Fibroblast of the conjunctiva (primary cell): ENCODE measurements at regions not wholly inside any gene's neighbourhood (a gene's known extent, or its start where the extent isn't known, plus 50 kb on each side); places are given as distances from the start of the nearest gene placed in this dataset.
"Not testable (repeated sequence)": the region's sequence is repeated elsewhere in the genome, so short reads cannot be mapped to it uniquely, and the experiment has no call there.

ENCODE experiments used
- DNase-seq: peaks from one replicate; pipeline ENCODE4 v3.0.0-alpha.2; 2010; ENCODE audit warnings: low read depth

- DNase-seq = no peak
Measured at GRCh38 chr2:145827235-145827634, 1307.3 kb upstream of the ZEB2 start.

GRCh38 chr2:145824384-145824783 is 1304.5 kb upstream of the ZEB2 start:
- no peak for DNase-seq

- DNase-seq = no peak
Measured at GRCh38 chr2:145822892-145823534, 1303.1 kb upstream of the ZEB2 start.

DNA sequence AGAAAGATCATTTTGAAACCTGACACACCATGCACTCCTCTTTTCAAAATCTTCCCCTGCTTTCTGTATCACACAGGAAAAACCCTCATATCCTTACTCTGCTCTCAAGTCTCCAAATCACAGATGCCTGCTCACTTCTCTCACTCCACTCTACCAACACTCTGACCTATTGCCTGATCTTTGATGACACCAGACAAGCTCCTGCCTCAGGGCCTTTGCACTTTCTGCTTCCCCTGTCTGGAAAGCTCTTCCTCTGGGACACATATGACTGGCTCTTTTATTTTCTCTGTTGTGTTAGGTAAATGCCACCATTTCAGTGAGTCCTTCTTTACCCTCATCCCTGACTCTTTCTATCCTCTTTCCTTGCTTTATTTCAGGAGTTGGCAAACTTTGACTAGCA is 1300.7 kb upstream of the ZEB2 start:
- no peak for DNase-seq

DNA sequence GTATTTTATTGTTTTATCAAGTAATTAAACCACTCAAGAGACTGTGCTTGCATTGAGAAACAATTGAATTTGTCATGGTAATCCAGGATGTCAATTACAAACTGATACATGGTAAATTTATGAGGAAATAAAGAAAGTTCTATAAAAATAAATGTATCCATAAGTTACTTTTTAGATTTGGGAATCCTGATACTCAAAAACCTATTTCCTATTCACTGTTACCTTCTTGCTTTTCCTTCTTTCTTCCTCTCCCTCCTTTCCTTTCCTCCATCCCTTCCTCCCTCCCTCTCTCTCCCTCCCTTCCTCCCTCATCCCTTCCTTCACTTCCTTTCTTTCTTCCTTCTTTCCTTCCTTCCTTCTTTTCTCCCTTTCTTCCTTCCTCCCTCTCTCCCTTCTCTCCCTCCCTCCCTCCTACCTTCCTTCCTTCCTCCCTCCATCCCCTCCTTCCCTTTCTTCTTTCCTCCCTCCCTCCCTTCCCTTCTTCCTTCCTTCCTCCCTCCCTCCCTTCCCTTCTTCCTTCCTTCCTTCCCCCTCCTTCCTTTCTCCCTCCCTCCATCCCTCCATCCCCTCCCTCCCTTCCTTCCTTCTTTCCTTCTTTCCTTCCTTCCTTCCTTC is 1299.1 kb upstream of the ZEB2 start:
- DNase-seq = no peak

DNA sequence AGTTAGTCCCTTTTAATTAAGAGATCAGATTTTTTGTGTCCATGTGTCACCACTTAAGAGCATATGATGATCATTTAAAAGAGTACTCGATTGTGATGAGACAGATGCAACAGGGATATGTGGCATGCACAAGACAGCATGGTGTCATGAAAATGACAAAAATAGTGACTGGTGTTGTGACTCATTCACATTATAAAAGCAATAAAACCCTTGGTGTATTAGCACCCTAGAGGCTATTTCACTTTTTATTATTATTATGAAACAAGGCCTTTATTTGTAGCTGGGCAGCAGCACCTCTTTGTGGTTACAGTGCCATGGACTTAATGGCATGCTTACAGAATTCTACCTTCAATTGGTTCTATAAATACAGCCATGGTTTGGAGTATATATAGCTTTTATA is 1296.0 kb upstream of the ZEB2 start:
- DNase-seq = no peak

DNA sequence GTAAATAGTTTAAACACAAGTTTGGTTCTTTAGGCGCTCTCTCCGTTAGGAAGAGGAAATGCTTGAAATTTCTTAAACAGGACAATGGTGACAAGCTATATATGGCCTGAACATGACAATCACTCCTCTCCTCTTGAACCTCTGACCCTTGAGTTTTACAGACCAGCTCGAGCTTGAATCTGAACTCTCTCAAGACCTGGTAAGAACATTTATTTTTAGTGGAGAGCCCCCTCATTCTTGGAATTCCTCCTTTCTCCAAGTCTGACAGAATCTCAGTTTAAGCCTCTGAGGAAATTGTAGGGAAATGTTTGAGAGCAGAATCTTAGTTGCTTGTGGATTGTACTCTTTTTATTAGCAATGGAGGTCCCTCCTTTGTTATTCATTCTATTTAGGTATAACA is 1293.6 kb upstream of the ZEB2 start:
- no peak for DNase-seq

- no peak for DNase-seq
Measured at GRCh38 chr2:145812165-145812554, 1292.2 kb upstream of the ZEB2 start.

- no peak for DNase-seq
Measured at GRCh38 chr2:145811276-145812164, 1291.6 kb upstream of the ZEB2 start.

DNA sequence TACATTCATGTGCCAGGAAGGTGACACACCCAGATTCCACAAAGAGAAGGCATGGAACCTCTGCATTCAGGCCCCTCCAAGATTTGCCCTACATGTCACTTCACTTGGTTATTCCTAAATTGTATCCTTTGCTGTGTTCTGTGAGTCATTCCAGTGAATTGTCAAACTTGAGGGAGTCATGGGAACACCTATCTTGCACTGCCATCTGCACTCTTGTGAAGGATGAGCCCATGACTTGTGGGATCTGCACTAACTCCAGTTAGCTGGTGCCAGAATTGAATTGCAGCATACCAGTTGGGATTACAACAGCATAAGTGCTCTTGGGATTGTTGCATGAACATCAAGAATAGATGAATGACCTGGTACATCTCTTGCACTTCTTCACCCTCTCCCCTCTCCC is 1288.0 kb upstream of the ZEB2 start:
- DNase-seq = no peak

- DNase-seq = no peak
Measured at GRCh38 chr2:145807554-145807953, 1287.6 kb upstream of the ZEB2 start.

GRCh38 chr2:145806546-145806945 is 1286.6 kb upstream of the ZEB2 start:
- no peak for DNase-seq

DNA sequence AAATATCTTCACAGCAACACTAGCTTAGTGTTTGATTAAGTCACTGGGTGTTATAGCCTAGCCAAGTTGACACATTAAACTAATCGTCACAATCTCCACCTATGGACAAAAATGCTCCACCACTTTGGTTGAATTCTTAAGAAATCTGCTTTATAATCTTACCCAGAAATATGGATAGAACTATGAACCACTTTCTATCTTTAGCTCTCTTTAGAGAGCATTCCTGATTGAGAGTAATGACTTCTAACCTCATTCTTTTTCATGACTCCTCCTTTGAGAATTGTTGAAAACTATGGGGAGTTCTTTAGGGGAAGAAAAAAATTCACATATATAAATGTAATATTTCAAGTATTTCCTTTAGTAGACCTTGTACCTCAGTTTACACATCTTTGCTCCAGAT is 1282.2 kb upstream of the ZEB2 start:
- no peak for DNase-seq

DNA sequence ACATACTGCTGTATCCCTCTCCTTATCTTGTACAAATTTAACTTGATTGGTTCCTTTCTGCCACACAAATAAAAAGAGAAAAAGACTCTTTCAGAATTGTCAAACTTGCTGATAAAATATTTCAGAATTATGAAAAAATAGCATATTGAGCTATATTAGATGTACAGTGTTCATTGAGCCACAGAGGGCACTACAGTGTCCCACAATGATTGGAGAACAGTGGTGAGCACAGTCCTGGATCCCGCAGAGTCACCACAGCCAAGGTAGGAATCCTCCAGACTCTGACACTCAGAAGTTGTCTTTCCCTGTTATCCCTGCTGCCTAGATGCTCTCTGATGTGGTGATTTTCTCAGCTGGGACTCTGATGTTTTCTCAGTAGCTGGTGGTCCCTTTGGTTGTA is 1281.3 kb upstream of the ZEB2 start:
- DNase-seq = no peak

DNA sequence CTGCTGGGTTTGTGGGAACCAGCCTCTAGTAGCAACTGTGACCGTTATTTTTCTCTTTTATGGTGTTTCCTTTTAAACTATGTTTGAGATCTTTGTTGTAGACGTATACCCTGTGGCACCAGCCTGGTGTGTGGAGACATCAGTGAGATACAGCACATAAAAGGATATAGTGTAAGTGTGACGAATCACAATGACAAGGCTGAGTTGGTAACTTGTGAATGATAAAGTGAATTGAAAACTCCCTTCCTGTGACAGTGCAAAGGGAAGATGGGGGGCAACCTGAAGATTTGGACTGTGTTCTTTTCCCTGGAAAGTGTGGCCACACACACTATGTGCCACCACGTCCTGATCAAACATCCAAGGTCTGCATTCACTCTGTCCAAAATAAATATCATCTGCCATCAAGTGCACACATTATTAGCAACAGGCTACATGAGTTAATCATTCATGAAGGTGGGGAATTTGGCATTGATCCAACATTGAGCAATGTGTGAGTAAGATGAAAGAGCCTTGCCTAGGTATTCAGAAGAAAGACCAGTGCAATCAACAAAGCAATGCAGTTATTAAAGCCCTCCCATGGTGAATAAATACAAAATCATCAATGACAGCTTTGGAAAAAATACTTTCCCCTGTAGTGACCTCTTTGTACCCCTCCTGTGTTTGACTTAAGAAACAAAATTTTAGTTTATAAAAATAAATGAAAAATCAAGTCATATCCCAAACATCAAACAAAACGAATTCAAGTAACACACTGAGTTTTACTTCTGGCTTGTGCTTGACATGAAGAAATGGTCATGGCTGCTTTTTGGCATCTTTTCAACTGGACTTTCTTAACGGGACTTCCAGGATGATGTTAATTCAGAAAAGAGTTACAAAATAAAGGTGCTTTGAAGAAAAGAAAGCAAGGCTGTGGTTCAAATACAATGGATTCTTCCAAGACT is 1280.5 kb upstream of the ZEB2 start:
- no peak for DNase-seq

DNA sequence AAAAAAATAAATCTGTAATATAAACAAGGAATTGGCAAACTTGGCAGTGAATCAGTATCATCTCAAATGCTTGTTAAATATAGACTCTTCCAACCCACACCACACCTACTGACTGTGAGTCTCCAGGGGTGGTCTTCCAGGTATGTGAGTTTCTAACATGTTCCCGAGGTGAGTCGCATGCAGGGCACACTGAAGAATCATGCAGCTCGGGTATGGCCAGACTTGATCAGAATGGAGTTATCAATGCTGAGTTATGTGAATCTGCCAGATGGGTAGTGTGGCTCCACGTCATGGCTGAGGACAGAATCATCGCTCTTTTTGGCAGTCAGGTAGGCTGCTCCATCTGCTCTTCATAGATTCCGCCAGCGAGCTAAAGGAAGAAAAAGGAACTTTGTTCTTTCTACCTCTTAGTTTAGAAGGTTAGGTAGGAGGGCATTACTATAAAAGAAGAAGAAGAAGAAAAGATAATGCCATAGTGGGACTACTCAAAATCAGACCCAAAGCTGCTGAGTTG is 1279.7 kb upstream of the ZEB2 start:
- DNase-seq = no peak

GRCh38 chr2:145798419-145798818 is 1278.5 kb upstream of the ZEB2 start:
- no peak for DNase-seq

GRCh38 chr2:145797692-145798091 is 1277.8 kb upstream of the ZEB2 start:
- DNase-seq = no peak

DNA sequence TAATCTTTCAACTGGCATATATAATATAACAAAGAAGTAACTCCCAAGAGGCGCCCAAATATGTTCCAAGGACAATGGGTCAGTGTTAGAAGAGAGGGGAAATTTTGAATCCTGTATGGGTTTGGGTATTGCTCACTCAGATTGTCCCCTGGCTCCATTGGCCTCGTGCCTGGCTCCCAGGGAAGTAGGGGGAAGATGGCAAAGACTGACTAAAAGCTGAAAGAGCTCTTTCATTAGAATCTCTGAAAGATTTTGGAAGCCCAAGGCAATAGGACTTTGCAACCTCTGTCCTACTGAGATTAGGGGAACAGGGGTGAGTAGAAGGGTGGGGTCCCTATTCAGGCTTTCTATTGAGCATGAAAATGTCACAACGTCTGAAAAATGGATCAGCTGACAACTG is 1272.8 kb upstream of the ZEB2 start:
- no peak for DNase-seq

DNA sequence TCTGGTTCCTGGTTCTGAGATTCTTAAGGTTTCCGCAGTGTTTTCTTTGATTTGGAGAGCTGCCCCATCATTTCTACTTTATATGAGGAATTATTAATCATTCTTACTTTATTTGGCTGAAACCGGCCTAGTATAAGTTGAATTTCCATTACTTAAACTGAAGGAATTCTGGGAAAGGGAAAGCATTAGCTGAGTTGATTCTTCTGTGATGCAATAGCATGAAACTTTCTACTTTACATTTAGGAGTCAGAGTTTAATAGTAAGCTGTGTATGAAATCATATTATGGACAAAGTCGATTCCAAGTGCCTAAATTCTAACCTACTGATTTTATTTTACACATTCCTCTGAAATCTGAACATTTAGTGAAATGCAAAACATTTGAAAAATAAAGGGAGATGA is 1269.7 kb upstream of the ZEB2 start:
- no peak for DNase-seq

DNA sequence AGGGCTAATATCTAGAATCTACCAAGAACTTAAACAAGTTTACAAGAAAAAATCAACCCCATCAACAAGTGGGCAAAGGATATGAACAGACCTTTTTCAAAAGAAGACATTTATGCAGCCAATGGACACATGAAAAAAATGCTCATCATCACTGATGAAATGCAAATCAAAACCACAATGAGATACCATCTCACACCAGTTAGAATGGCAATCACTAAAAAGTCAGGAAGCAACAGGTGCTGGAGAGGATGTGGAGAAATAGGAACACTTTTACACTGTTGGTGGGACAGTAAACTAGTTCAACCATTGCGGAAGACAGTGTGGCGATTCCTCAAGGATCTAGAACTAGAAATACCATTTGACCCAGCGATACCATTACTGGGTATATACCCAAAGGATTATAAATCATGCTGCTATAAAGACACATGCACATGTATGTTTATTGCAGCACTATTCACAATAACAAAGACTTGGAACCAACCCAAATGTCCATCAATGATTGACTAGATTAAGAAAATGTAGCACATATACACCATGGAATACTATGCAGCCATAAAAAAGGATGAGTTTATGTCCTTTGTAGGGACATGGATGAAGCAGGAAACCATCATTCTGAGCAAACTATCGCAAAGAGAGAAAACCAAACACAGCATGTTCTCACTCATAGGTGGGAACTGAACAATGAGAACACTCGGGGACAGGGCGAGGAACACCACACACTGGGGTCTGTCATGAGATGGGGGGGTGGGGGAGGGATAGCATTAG is 1267.9 kb upstream of the ZEB2 start:
- DNase-seq = not testable (repeated sequence)
